Choroid plexus epithelial cell (primary cell): ENCODE measurements at regions not wholly inside any gene's neighbourhood (a gene's known extent, or its start where the extent isn't known, plus 50 kb on each side); places are given as distances from the start of the nearest gene placed in this dataset.
A peak's percentile ranks its signal among the peaks of the same experiment; 100 is the strongest.

Experiments
- DNase-seq: peaks from one replicate; pipeline ENCODE4 v3.0.0-alpha.2; 2010; ENCODE audit warnings: low read depth
- H3K4me3 ChIP-seq: 2 replicates; pipeline ENCODE4 v1.5.1; 2011; ENCODE audit warnings: low read depth, mild to moderate bottlenecking, control low read depth, low read length, moderate library complexity
- TF ChIP-seq, protein P1 (sequence below): conservative IDR thresholded peaks from 2 replicates; pipeline ENCODE4 v1.5.1; 2011; ENCODE audit warnings: low read depth, mild to moderate bottlenecking, control low read depth, inconsistent platforms, low read length, moderate library complexity

DNA sequence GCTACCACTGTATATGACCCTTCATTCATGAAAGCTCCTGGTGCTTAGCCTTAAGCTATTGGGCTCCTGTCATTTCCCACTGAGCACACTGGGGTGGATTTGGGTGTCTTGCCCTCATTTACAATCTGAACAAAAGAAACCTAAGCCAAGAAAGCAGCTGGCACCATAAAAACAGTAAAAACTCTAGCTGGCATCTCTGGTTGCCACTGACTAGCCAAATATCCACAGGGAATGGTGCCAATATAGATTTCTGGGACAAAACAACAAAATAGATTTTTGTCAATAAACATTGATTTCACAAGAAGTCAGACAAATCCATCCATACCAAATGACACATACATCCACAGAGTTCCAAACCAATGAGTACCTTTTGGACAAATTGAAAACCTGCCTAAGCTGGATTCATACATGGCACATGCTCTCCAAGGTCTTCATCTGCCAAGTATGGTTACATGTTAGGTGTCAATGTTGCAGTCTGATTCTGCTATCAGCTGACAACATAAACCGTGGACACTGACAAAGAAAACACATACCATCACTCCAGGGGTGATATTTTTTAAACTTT lies 1081.5 kb upstream of the ZEB2 start:
- no peak for DNase-seq
- no peak overlapping the region for H3K4me3 ChIP-seq
- TF ChIP-seq, protein P1, sequence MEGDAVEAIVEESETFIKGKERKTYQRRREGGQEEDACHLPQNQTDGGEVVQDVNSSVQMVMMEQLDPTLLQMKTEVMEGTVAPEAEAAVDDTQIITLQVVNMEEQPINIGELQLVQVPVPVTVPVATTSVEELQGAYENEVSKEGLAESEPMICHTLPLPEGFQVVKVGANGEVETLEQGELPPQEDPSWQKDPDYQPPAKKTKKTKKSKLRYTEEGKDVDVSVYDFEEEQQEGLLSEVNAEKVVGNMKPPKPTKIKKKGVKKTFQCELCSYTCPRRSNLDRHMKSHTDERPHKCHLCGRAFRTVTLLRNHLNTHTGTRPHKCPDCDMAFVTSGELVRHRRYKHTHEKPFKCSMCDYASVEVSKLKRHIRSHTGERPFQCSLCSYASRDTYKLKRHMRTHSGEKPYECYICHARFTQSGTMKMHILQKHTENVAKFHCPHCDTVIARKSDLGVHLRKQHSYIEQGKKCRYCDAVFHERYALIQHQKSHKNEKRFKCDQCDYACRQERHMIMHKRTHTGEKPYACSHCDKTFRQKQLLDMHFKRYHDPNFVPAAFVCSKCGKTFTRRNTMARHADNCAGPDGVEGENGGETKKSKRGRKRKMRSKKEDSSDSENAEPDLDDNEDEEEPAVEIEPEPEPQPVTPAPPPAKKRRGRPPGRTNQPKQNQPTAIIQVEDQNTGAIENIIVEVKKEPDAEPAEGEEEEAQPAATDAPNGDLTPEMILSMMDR = no peak

DNA sequence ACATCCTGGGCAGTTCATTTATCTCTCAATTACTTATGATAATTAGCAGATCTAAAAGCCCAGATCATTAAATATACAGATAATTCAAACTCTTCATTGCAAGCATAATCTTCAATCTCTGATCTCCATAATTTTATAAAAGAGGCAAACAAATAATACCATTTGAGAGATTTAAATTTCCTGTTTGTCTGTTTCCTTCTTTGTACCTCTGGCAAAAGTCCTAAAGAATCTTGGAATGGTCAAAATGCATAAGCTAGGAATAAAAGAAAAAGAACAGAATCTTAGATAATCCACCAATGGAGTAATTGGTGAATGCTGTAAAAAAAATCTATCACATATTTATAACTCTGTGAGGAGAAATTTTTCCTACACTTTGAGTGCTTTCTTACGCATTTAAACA lies 1080.9 kb upstream of the ZEB2 start:
- H3K4me3 ChIP-seq = no peak overlapping the region
- TF ChIP-seq, protein P1 = no peak
- no peak for DNase-seq

DNA sequence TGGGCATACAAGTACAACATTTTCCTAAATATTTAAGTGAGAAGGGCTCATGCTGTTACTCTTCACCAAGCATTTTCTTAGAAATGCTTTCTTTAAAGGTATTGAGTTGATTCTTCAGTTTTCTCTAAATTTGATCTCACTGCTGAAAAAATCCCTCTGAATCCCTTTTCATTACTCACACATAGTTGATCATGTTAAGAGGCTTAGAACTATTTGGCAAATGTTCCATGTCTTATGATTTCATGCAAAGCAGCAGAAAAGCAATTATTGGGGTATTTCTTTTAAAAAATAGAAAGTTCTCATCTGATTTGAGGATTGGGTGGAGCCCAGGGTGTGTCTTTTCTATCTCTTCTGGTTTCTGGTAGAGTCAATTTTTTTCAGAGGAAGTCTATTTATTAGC lies 1079.8 kb upstream of the ZEB2 start:
- TF ChIP-seq, protein P1 = no peak
- no peak overlapping the region for H3K4me3 ChIP-seq
- peak; percentile 65 for DNase-seq

DNA sequence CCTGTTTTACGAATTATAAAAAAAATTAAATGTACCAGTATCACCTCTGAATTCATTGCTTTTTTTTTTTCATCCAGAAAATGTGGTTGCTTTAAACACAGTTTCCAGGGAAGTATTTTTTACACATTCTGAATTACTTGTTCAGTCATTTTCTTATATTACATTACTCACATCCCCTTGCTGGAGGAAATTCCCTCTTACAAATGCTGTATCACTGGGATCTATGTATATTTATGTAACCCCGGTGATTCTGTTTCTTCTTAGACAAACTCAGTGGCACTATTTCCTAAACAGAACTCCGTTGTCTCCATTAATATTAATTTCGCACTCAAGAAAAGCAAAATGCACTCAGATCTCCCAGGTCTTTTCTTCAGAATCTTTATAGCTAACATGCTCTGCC lies 1078.5 kb upstream of the ZEB2 start:
- TF ChIP-seq, protein P1 = no peak
- peak; percentile 71 for DNase-seq

DNA sequence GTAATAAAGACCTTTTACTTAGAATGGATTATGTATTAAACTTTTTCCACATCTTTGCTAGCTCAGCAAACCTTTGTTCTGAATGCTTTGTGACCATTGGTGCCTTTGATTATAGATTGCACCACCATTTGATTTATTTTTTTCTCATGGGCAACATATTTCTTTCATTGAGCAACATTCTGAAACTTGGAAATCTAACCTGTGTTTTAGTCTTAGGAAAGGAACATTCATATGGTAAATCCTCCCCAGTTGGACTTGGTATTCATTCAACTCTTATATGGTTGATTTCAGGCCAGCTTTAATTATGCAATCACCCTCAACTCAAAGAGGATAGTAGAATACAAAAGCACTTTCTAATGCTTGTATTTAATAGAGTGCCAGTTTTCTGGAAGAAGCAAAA lies 1077.9 kb upstream of the ZEB2 start:
- peak; percentile 76 for DNase-seq
- TF ChIP-seq, protein P1 = no peak
- no peak overlapping the region for H3K4me3 ChIP-seq

More for the DNA sequence above, 1078.5 kb upstream of the ZEB2 start:
- no peak overlapping the region for H3K4me3 ChIP-seq

DNA sequence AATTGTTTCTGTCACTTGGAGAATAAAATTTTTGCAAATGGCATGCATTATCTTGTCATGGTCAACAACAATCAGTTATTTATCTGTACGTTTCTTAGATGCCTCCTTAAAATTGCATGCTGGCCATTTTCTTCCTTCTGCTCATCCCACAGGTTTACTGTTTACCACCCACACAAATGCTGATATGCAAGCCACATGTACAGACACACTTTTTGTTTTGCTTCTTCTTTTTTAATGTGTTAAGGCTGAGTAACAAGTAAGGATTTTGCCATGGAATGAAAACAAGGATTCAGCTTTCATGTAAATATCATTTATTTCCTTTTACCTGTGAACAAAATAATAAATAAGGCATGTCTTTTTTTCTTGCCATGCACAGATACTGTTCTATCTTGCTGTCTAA lies 1077.1 kb upstream of the ZEB2 start:
- TF ChIP-seq, protein P1 = no peak
- DNase-seq = peak; percentile 19

DNA sequence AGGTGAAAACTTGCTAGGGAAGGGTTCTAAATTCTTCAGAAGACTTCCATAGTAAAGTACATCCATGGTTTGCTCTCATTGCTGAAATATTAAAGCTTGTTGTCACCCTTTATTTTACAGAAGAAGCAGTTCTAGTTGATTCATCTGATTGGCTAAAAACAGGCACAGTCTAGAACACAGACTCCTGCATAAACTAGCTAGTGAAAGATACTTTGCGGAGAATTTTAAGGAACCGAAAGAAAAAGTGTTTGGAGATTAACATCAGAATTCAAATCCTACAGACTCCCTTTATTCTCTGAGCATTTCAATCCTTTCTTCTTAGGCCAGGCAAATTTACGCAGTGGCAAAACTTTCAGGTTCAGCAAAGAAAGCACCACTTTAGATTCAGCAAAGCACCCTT lies 1076.5 kb upstream of the ZEB2 start:
- no peak overlapping the region for H3K4me3 ChIP-seq
- TF ChIP-seq, protein P1 = no peak
- DNase-seq = no peak

More for the DNA sequence above, 1077.1 kb upstream of the ZEB2 start:
- H3K4me3 ChIP-seq = no peak overlapping the region
